ENCODE measurements at regions not wholly inside any gene's neighbourhood (a gene's known extent, or its start where the extent isn't known, plus 50 kb on each side); places are given as distances from the start of the nearest gene placed in this dataset.

DNA sequence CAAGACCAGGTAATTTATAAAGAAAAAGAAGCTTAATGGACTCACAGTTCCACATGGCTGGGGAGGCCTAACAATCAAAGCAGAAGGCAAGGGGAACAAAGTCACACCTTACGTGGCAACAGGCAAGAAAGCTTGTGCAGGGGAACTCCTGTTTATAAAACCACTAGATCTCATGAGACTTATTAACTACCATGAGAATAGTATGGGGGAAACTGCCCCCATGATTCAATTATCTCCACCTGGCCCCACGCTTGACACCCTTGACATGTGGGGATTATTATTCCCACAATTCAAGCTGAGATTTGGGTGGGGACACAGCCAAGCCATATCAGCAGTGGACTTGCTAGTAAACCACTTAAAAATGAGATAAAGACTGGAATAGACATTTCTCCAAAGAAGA lies 451.7 kb downstream of the DNAJB9 start:
- H3K4me3 ChIP-seq (ENCODE audit: low read length), result no peak overlapping the region
- ChIA-PET POLR2A (ENCODE audit: unreplicated experiment) (no interaction called here), CTCF (no interaction called here)
- no peak overlapping the region for H3K9ac ChIP-seq (ENCODE audit: low read length)
- H3K9me3 ChIP-seq (ENCODE audit: low read length), result 0 out of 2 replicates have a peak, but pooled peaks cover 3% of the 10 kb centered on the region
- no peak overlapping the region for H2AFZ ChIP-seq (ENCODE audit: low read length)
- H3K36me3 ChIP-seq (ENCODE audit: low read depth, low read length), result no peaks in the 10 kb centered on the region
- H3F3A ChIP-seq (ENCODE audit: low read length, unreplicated experiment), result no peaks in the 10 kb centered on the region
- ATAC-seq (no peak), DNase-seq (no peak)
- H3K4me2 ChIP-seq (ENCODE audit: low read length), result no peak overlapping the region
- no peaks in the 10 kb centered on the region for H3K4me1 ChIP-seq (ENCODE audit: insufficient read depth, low read length)
- intact Hi-C loops (cut with micrococcal nuclease), result no loop called here
- TF ChIP-seq EZH2 (IDR thresholded peaks at IDR 0.05; ENCODE audit: low read length, unreplicated experiment) (no peak), EZH2phosphoT487 (IDR thresholded peaks at IDR 0.05; ENCODE audit: borderline replicate concordance, low read length) (no peak)
- TF ChIP-seq, protein P1, sequence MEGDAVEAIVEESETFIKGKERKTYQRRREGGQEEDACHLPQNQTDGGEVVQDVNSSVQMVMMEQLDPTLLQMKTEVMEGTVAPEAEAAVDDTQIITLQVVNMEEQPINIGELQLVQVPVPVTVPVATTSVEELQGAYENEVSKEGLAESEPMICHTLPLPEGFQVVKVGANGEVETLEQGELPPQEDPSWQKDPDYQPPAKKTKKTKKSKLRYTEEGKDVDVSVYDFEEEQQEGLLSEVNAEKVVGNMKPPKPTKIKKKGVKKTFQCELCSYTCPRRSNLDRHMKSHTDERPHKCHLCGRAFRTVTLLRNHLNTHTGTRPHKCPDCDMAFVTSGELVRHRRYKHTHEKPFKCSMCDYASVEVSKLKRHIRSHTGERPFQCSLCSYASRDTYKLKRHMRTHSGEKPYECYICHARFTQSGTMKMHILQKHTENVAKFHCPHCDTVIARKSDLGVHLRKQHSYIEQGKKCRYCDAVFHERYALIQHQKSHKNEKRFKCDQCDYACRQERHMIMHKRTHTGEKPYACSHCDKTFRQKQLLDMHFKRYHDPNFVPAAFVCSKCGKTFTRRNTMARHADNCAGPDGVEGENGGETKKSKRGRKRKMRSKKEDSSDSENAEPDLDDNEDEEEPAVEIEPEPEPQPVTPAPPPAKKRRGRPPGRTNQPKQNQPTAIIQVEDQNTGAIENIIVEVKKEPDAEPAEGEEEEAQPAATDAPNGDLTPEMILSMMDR (conservative IDR thresholded peaks at IDR 0.05; ENCODE audit: low read depth, low read length), result no peak
- no TSS peak for BruUV-seq (replicated peaks)
- no peaks in the 10 kb centered on the region for H3K9me2 ChIP-seq (replicated peaks; ENCODE audit: low read length)
- no peaks in the 10 kb centered on the region for H4K20me1 ChIP-seq (ENCODE audit: low read length)
- H3K79me2 ChIP-seq (ENCODE audit: low read length), result no peaks in the 10 kb centered on the region
- H3K27ac ChIP-seq (ENCODE audit: low read length), result no peak overlapping the region
- no peaks in the 10 kb centered on the region for H3K27me3 ChIP-seq (ENCODE audit: low read length)

DNA sequence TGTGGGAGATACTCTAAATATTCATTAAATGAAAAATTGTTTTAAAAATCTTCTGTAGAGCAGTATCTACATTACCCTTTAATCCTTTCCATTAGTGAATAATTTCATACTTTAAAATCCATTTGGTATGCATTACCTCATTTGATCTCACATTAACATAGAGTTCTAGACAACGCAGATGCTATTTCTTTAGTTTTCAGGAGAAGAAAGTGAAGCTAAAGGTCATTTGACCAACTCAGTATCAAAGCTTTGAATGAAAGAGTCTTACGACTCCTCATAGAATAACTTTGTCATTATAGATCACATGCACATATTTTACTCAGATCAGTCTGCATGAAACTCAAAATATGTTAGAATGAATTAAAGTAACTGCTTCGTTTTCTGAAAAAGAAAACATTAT lies 460.2 kb downstream of the DNAJB9 start:
- intact Hi-C loops (cut with micrococcal nuclease), result no loop called here
- no peaks in the 10 kb centered on the region for H3F3A ChIP-seq (ENCODE audit: low read length, unreplicated experiment)
- ATAC-seq (no peak), DNase-seq (no peak)
- no peaks in the 10 kb centered on the region for H3K27me3 ChIP-seq (ENCODE audit: low read length)
- H3K4me3 ChIP-seq (ENCODE audit: low read length), result no peak overlapping the region
- no peaks in the 10 kb centered on the region for H4K20me1 ChIP-seq (ENCODE audit: low read length)
- no peaks in the 10 kb centered on the region for H3K9me2 ChIP-seq (replicated peaks; ENCODE audit: low read length)
- H3K36me3 ChIP-seq (ENCODE audit: low read depth, low read length), result no peaks in the 10 kb centered on the region
- H3K9me3 ChIP-seq (ENCODE audit: low read length), result no peaks in the 10 kb centered on the region
- no TSS peak for BruUV-seq (replicated peaks)
- H3K79me2 ChIP-seq (ENCODE audit: low read length), result no peaks in the 10 kb centered on the region
- no peak overlapping the region for H2AFZ ChIP-seq (ENCODE audit: low read length)
- H3K4me2 ChIP-seq (ENCODE audit: low read length), result no peak overlapping the region
- H3K4me1 ChIP-seq (ENCODE audit: insufficient read depth, low read length), result no peaks in the 10 kb centered on the region
- H3K27ac ChIP-seq (ENCODE audit: low read length), result no peak overlapping the region
- H3K9ac ChIP-seq (ENCODE audit: low read length), result no peak overlapping the region
- TF ChIP-seq, protein P1 (conservative IDR thresholded peaks at IDR 0.05; ENCODE audit: low read depth, low read length), result no peak
- TF ChIP-seq EZH2 (IDR thresholded peaks at IDR 0.05; ENCODE audit: low read length, unreplicated experiment) (no peak), EZH2phosphoT487 (IDR thresholded peaks at IDR 0.05; ENCODE audit: borderline replicate concordance, low read length) (no peak)
- ChIA-PET POLR2A (ENCODE audit: unreplicated experiment) (no interaction called here), CTCF (no interaction called here)

GRCh38 chr7:109044691-109045090 lies 475.0 kb downstream of the DNAJB9 start:
- Histone ChIP-seq H3K27me3 (ENCODE audit: low read length) (no peaks in the 10 kb centered on the region), H3K4me3 (ENCODE audit: low read length) (no peak overlapping the region), H3K9ac (ENCODE audit: low read length) (no peak overlapping the region), H3K4me1 (ENCODE audit: insufficient read depth, low read length) (no peaks in the 10 kb centered on the region), H3K27ac (ENCODE audit: low read length) (no peak overlapping the region), H2AFZ (ENCODE audit: low read length) (no peak overlapping the region), H3F3A (ENCODE audit: low read length, unreplicated experiment) (no peaks in the 10 kb centered on the region), H3K9me3 (ENCODE audit: low read length) (no peaks in the 10 kb centered on the region), H3K36me3 (ENCODE audit: low read depth, low read length) (no peaks in the 10 kb centered on the region), H4K20me1 (ENCODE audit: low read length) (no peaks in the 10 kb centered on the region), H3K4me2 (ENCODE audit: low read length) (no peak overlapping the region), H3K9me2 (replicated peaks; ENCODE audit: low read length) (no peaks in the 10 kb centered on the region), H3K79me2 (ENCODE audit: low read length) (no peaks in the 10 kb centered on the region)
- ChIA-PET POLR2A (ENCODE audit: unreplicated experiment) (no interaction called here), CTCF (no interaction called here)
- DNase-seq (no peak), ATAC-seq (no peak)
- intact Hi-C loops (cut with micrococcal nuclease), result no loop called here
- no TSS peak for BruUV-seq (replicated peaks)
- TF ChIP-seq, protein P1 (conservative IDR thresholded peaks at IDR 0.05; ENCODE audit: low read depth, low read length), result no peak
- TF ChIP-seq EZH2phosphoT487 (IDR thresholded peaks at IDR 0.05; ENCODE audit: borderline replicate concordance, low read length) (no peak), EZH2 (IDR thresholded peaks at IDR 0.05; ENCODE audit: low read length, unreplicated experiment) (no peak)

All from PC-3 (cell line).